PC-3 (cell line): ENCODE measurements at regions not wholly inside any gene's neighbourhood (a gene's known extent, or its start where the extent isn't known, plus 50 kb on each side); places are given as distances from the start of the nearest gene placed in this dataset.
"Not testable (repeated sequence)": the region's sequence is repeated elsewhere in the genome, so short reads cannot be mapped to it uniquely, and the experiment has no call there.

ENCODE experiments used
- CTCF ChIP-seq: fragments of 300-600 bp; sonication (generic); conservative IDR thresholded peaks from 2 replicates; pipeline ENCODE4 v1.5.1; 2017; ENCODE audit warnings: antibody characterized with exemption, low read depth, mild to moderate bottlenecking, low read length
- EZH2 ChIP-seq: fragments of 300-600 bp; sonication (generic); IDR thresholded peaks from one replicate; pipeline ENCODE4 v1.6.1; 2017; ENCODE audit warnings: antibody characterized with exemption, mild to moderate bottlenecking, low read length; ENCODE audit not compliant: unreplicated experiment
- EZH2phosphoT487 ChIP-seq: fragments of 300-600 bp; sonication (generic); IDR thresholded peaks from 2 replicates; pipeline ENCODE4 v1.6.1; 2018; ENCODE audit warnings: mild to moderate bottlenecking, antibody characterized with exemption, low read length, borderline replicate concordance

DNA sequence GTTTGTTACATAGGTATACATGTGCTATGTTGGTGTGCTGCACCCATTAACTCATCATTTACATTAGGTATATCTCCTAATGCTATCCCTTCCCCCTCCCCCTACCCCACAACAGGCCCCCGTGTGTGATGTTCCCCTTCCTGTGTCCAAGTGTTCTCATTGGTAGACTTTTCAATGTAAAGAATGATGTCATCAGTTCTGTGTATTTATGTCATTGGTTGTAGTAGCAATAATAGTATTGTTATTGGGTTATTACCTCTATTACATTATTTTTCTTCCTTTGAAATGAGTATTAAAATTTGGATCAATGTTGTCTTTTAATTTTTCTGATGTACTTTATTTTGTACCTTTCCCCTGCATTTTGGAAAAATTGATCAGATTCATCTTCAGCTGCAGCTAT lies 214.1 kb downstream of the TPRG1 start:
- not testable (repeated sequence) for TF ChIP-seq CTCF, EZH2, EZH2phosphoT487
